Muscle layer of duodenum (tissue), 2 donors: ENCODE measurements at regions not wholly inside any gene's neighbourhood (a gene's known extent, or its start where the extent isn't known, plus 50 kb on each side); places are given as distances from the start of the nearest gene placed in this dataset.

ENCODE experiments used
- H3K27ac ChIP-seq: one replicate; pipeline ENCODE4 v1.7.0; 2013; ENCODE audit warnings: mild to moderate bottlenecking, low read length
- H3K27me3 ChIP-seq: one replicate; pipeline ENCODE4 v1.7.0; 2013; ENCODE audit warnings: low read depth, mild to moderate bottlenecking, control low read depth, low read length
- H3K36me3 ChIP-seq, 2 donors: one replicate each; pipeline ENCODE4 v1.7.0; 2013; ENCODE audit warnings: low read length in 2 of 2, control low read depth in 1 of 2, mild to moderate bottlenecking in 1 of 2; ENCODE audit not compliant: insufficient read depth in 2 of 2, control insufficient read depth in 1 of 2
- H3K4me1 ChIP-seq, 2 donors: one replicate each; pipeline ENCODE4 v1.7.0; 2013; ENCODE audit warnings: low read length in 2 of 2, mild to moderate bottlenecking in 2 of 2, control low read depth in 1 of 2, moderate library complexity in 1 of 2; ENCODE audit not compliant: insufficient read depth in 2 of 2, control insufficient read depth in 1 of 2
- H3K4me3 ChIP-seq, 2 donors: one replicate each; pipeline ENCODE4 v1.7.0; 2013; ENCODE audit warnings: low read length in 2 of 2, low read depth in 1 of 2, mild to moderate bottlenecking in 1 of 2
- H3K9me3 ChIP-seq, 2 donors: one replicate each; pipeline ENCODE4 v1.7.0; 2013; ENCODE audit warnings: low read length in 2 of 2, control low read depth in 1 of 2, mild to moderate bottlenecking in 1 of 2; ENCODE audit not compliant: control insufficient read depth in 1 of 2
- donor health status: healthy.

DNA sequence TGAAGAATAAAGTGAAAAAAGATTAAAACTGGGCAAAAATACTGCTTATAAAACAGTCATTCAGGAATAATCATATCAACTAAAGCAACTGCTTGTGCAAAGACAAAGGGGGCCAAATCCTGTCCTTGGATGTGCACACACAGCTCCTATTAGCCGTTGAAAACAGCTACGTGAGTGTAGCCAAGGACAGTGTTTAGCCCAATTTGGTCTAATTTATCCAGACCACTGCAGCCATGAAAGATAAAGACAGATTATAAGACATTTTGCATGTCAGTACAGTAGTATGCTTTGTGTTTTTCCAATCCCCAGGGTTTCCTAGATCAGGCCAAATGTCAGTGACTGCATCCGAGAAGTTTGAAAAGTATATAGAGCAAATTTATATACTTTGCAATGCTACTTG, 146.3 kb upstream of the PKN2 start:
- Histone ChIP-seq H3K4me1 (no peaks in the 10 kb centered on the region), H3K36me3 (no peaks in the 10 kb centered on the region), H3K9me3 (no peaks in the 10 kb centered on the region), H3K27me3 (no peaks in the 10 kb centered on the region), H3K27ac (no peak overlapping the region), H3K4me3 (no peak overlapping the region)

DNA sequence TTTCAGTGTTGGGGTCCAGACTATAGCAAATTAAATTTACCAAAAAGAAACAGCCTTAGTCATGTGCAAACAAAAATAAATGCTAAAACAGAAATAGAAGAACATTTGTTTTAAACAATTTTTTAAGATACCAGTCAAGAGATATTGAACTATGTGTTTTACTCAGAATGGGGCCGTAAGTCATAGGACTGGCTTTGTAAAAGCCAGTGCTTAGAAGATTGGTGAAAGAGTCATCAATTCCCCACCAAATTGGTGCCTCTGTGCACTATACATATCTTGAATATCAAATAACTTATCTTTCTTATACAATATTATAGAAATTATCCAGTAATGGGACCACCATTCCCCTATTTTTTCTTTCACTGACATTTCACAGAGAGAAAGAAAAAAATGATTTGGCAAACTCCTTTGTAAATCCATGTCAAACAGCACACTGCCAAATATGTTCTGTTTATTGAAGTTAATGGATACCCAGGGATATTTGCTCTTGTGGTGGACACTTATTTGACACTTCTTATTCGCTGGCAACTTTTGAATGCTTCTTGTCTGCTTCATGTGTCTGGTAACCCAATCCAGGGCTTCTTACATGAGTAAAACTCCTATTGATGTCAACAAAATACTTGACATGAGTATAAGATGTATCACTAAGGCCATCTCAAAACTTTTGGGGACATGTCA, 145.7 kb upstream of the PKN2 start:
- no peak overlapping the region for H3K27ac ChIP-seq
- no peaks in the 10 kb centered on the region for H3K9me3 ChIP-seq
- H3K4me3 ChIP-seq: no peak overlapping the region
- no peaks in the 10 kb centered on the region for H3K36me3 ChIP-seq
- no peaks in the 10 kb centered on the region for H3K27me3 ChIP-seq
- no peaks in the 10 kb centered on the region for H3K4me1 ChIP-seq

DNA sequence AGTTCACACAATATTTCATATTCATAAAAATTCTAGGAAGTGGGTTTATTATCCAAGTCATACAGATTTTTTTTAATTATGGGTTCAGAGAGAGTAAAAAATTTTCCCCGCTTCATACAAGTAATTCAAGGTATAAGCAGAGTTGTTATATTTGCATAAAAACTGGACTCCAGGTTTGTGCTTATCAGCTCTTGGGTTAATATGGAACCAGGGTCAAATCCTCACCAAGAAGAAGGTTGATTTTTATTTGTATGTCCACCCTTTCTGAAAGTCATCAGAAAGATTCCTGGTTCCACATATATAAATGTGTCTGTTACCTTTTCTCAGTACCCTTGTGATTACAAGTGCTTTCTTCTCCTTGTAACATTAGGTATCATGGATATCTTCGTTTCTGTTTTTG, 143.8 kb upstream of the PKN2 start:
- Histone ChIP-seq H3K36me3 (no peaks in the 10 kb centered on the region), H3K9me3 (no peaks in the 10 kb centered on the region), H3K27me3 (no peaks in the 10 kb centered on the region), H3K4me3 (no peak overlapping the region), H3K27ac (no peak overlapping the region), H3K4me1 (no peaks in the 10 kb centered on the region)

DNA sequence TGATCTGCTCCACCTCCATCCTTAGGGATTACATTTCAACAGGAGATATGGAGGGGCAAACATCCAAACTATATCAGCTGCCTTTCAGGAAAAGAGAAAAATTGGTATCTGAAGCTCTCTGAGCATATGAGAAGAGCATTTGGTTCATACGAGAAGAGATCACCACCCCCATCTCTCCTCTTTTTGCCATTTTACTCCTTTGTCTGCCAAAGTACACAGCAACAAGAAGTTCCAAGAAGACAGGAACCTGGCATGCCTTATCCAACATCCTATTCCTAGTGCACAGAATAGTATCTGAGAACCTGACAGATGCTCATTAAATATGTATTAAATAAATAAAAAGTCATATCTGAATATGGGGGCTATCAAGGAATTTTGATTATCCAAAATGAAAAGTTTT, 142.5 kb upstream of the PKN2 start:
- Histone ChIP-seq H3K27me3 (no peaks in the 10 kb centered on the region), H3K4me1 (no peaks in the 10 kb centered on the region), H3K4me3 (no peak overlapping the region), H3K27ac (no peak overlapping the region), H3K9me3 (no peaks in the 10 kb centered on the region), H3K36me3 (no peaks in the 10 kb centered on the region)

DNA sequence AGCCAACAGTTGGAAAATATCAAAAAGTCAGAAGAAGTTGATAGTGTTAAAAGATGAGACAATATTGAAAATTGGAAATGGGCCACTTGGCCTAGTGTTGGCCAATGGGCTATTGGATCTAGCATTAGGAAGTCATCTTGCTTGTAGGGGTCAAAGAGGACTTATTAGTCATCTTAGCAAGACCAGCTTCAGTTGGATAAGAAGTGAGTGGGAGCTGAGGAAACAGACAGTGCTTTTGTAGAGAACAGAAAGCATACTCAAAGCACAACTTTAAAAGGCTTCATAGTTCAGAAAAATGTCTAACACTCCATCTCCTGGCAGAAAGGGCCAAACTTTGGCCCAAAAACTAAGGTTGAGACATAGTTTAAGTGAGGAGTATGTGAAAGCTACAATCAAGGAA, 139.9 kb upstream of the PKN2 start:
- Histone ChIP-seq H3K4me1 (no peaks in the 10 kb centered on the region), H3K9me3 (no peaks in the 10 kb centered on the region), H3K36me3 (no peaks in the 10 kb centered on the region), H3K27me3 (no peaks in the 10 kb centered on the region), H3K4me3 (no peak overlapping the region), H3K27ac (no peak overlapping the region)

DNA sequence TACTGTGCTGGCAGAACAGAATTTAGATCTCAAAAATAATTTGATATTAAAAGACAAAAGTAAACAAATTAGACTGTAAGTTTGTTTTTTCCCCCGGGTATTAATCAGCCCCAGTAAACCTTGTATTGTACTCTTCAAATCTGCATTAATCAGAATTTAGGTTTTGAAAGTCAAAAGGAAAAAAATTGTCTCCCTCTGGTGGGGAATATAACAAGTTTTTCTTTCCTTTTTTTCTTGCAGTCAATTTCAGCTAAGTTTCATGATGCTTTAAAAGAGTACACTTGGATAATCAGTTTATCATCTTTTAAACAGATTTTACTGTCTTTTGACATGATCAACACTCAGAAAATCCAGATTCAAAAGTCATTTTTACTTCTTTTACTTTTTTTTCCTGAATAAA, 134.5 kb upstream of the PKN2 start:
- Histone ChIP-seq H3K27me3 (no peaks in the 10 kb centered on the region), H3K27ac (no peak overlapping the region), H3K9me3 (no peaks in the 10 kb centered on the region), H3K4me1 (no peaks in the 10 kb centered on the region), H3K36me3 (no peaks in the 10 kb centered on the region), H3K4me3 (no peak overlapping the region)

DNA sequence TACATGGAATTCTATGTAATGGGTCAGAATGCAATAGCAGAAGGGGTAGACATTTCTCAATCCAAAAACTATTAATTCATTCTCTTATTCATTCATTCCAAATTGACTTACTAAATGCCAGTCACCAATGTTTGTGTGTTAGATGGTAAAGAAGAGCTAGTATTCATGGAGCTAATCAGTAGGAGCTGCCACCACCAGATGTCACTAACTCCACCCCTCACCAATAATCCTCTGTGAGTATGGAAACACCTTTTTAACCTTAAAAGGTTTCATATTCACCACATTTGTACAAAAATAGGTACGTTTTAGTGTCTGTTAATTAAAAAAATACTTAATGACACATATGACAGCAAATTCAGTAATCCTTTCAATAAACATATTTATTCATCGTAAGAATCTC, 131.8 kb upstream of the PKN2 start:
- Histone ChIP-seq H3K36me3 (no peaks in the 10 kb centered on the region), H3K27ac (no peak overlapping the region), H3K9me3 (no peaks in the 10 kb centered on the region), H3K27me3 (no peaks in the 10 kb centered on the region), H3K4me1 (no peaks in the 10 kb centered on the region), H3K4me3 (no peak overlapping the region)

DNA sequence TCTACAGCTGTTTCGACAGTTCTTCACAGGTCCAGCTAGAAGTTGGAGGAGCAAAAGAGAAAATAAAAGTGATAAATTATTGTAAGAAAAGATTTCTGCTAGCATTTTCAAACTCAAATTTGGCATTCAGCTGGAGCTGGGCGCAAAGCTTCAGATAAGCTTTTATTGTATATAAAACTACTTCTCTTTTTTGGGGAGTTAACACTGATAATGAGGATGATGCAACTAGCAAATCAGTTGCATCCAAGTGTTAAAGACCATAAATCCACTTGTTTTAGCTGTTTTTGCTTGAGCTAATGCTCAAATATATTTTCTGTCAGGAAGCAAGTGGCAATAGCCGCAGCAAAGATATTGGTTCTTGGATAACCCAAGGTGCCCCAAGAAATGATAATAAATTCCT, 127.1 kb upstream of the PKN2 start:
- H3K27me3 ChIP-seq: no peaks in the 10 kb centered on the region
- H3K27ac ChIP-seq: no peak overlapping the region
- H3K36me3 ChIP-seq: no peaks in the 10 kb centered on the region
- no peaks in the 10 kb centered on the region for H3K4me1 ChIP-seq
- H3K9me3 ChIP-seq: no peaks in the 10 kb centered on the region
- H3K4me3 ChIP-seq: no peak overlapping the region

DNA sequence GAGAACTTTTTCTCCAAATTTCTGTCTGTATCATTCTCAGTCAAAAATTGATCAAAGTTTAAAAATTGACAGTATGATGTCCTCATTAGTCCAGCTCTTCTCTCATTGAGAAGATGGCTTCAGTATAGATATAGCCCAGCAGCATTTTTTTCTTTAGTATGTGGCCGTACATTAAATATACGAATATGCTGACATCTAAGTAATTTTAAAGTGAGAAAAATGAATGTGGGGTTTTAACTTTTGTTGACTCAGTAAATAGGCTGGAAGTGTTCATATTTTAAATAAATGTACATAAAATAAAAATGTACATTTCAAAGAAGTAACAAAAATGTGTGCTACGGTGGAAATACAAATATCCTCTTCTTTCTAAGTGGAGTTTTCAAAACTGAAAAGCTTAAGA, 123.5 kb upstream of the PKN2 start:
- no peaks in the 10 kb centered on the region for H3K36me3 ChIP-seq
- H3K4me3 ChIP-seq: no peak overlapping the region
- no peaks in the 10 kb centered on the region for H3K9me3 ChIP-seq
- H3K27ac ChIP-seq: no peak overlapping the region
- H3K27me3 ChIP-seq: no peaks in the 10 kb centered on the region
- H3K4me1 ChIP-seq: no peaks in the 10 kb centered on the region

DNA sequence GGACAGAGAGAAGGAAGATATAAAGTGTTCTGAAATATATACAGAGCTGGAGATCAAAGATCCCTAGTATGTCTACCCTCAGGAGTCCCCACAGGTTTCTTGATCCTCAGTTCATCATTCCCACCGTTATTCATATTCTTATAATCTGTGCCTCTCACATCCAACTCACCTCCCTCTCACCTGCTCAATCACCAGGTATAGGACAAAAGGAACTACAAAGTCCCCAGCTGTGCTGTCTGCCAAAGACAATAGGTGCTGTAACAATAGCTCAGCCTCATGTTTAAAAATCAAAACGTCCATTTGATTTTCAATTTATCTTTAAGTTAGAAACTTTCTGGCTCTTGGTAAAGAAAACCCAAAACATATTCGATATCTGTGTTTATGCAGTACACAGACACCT, 121.1 kb upstream of the PKN2 start:
- no peak overlapping the region for H3K4me3 ChIP-seq
- no peak overlapping the region for H3K27ac ChIP-seq
- H3K9me3 ChIP-seq: no peaks in the 10 kb centered on the region
- no peaks in the 10 kb centered on the region for H3K4me1 ChIP-seq
- no peaks in the 10 kb centered on the region for H3K27me3 ChIP-seq
- no peaks in the 10 kb centered on the region for H3K36me3 ChIP-seq

DNA sequence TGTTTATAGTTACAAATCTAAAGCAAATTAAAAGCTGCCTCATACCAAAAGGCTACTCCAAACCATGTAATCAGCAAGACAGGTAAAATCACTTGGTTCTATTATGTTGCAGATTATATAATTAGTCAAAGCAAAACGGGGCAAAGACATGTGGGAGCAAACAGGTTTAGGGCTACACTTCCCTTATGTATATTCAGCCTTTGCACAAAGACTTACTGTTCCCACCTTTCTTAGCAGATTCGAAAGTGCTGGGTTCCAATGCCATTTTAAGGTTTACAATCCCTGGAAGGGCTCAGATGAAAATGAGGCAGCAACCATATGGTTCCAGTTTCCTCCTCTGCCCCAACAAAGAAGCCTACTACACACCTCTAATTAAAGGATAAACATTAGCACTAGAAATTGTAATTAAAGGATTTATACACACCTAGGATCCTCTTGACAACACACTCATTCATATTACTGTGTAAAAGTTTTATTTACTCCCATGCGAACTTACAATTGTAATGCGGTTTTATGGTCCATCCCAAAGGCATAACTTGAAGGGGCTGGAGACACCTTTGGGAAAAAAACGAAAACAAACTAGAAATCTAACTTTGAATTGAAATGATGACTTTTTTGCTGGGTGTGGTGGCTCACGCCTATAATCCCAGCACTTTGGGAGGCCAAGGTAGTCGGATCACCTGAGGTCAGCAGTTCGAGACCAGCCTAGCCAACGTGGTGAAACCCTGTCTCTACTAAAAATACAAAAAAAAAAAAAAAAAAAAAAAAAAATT, 117.3 kb upstream of the PKN2 start:
- H3K27ac ChIP-seq: no peak overlapping the region
- no peaks in the 10 kb centered on the region for H3K4me1 ChIP-seq
- no peaks in the 10 kb centered on the region for H3K9me3 ChIP-seq
- no peak overlapping the region for H3K4me3 ChIP-seq
- H3K27me3 ChIP-seq: no peaks in the 10 kb centered on the region
- no peaks in the 10 kb centered on the region for H3K36me3 ChIP-seq

DNA sequence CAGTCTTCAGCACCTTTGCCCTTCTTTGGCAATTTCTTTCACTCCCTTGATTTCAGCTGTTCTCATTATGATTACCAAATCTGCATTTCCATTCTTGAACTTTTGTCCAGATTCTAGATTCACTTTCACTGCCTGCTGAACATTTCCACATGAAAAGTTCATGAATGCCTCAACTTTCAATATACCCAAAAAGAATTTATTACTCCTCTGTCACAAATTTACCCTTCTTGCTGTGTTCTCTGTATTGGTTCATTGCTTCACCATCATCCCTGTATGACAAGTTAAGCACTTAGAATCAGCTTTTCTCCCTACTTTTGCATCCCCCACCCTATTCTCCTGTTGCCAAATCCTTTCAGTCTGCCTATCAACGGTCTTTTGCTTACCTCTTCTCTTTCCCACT, 112.6 kb upstream of the PKN2 start:
- H3K27me3 ChIP-seq: no peaks in the 10 kb centered on the region
- H3K27ac ChIP-seq: no peak overlapping the region
- H3K4me3 ChIP-seq: no peak overlapping the region
- H3K4me1 ChIP-seq: no peaks in the 10 kb centered on the region
- H3K36me3 ChIP-seq: no peaks in the 10 kb centered on the region
- no peaks in the 10 kb centered on the region for H3K9me3 ChIP-seq
